ENCODE measurements at regions not wholly inside any gene's neighbourhood (a gene's known extent, or its start where the extent isn't known, plus 50 kb on each side); places are given as distances from the start of the nearest gene placed in this dataset.

DNA sequence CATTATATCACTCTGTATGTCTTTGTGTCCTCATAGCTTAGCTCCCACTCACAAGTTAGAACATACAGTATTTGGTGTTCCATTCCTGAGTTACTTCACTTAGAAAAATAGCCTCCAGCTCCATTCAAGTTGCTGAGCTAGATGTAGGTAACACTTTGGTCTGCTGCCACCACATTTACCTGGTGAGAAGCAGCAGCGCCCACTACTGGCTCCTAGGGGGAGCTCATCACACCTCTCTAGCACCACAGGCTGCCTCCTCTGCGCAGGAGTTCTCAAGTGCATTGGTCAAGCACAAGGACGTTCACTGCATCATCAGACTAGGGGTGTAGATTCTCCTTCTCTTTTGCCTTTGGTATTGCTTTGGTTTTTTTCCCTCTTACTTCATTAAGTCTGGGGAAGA is 530.9 kb upstream of the AUTS2 start:
- Histone ChIP-seq H3K4me2 (ENCODE audit: low read length) (no peak overlapping the region), H3K36me3 (ENCODE audit: control insufficient read depth, low read length) (no peaks in the 10 kb centered on the region)

DNA sequence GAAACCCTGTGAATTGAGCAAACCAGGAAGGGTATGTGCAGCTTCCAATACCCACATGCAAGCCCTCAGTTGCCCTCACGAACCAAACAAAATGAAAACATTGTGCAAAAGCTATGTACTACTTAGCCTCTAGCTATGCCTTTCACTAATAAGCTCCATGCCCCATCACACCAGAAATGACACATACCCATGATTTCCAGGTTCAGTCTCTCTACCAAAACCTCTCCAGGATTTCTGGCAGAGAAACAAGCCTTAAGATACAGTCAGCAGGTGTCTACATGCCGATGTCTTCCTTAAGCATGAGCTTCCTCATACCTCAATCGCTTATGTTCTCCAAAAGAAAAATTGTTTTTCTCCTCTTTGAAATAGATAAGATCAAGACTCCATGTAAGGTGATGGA is 527.8 kb upstream of the AUTS2 start:
- no peak for TF ChIP-seq EZH2phosphoT487 (IDR thresholded peaks at IDR 0.05; ENCODE audit: borderline replicate concordance, low read length)
- TF ChIP-seq, protein P1, sequence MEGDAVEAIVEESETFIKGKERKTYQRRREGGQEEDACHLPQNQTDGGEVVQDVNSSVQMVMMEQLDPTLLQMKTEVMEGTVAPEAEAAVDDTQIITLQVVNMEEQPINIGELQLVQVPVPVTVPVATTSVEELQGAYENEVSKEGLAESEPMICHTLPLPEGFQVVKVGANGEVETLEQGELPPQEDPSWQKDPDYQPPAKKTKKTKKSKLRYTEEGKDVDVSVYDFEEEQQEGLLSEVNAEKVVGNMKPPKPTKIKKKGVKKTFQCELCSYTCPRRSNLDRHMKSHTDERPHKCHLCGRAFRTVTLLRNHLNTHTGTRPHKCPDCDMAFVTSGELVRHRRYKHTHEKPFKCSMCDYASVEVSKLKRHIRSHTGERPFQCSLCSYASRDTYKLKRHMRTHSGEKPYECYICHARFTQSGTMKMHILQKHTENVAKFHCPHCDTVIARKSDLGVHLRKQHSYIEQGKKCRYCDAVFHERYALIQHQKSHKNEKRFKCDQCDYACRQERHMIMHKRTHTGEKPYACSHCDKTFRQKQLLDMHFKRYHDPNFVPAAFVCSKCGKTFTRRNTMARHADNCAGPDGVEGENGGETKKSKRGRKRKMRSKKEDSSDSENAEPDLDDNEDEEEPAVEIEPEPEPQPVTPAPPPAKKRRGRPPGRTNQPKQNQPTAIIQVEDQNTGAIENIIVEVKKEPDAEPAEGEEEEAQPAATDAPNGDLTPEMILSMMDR (IDR thresholded peaks at IDR 0.05; ENCODE audit: low read depth, low read length, poor library complexity, severe bottlenecking) = no peak
- Histone ChIP-seq H3K79me2 (ENCODE audit: control insufficient read depth, low read length) (no peaks in the 10 kb centered on the region), H3K9me3 (ENCODE audit: control insufficient read depth, insufficient read depth, low read length) (no peaks in the 10 kb centered on the region), H3K4me3 (ENCODE audit: low read length) (no peak overlapping the region), H3F3A (ENCODE audit: control insufficient read depth, insufficient read depth) (no peaks in the 10 kb centered on the region), H3K27me3 (ENCODE audit: control insufficient read depth, low read length) (no peaks in the 10 kb centered on the region; the same call in 1 of the 2 replicates), H3K4me2 (ENCODE audit: low read length) (no peak overlapping the region), H3K9me2 (replicated peaks; ENCODE audit: control insufficient read depth, low read length) (no peaks in the 10 kb centered on the region), H3K27ac (ENCODE audit: low read depth, low read length) (no peak overlapping the region), H3K4me1 (ENCODE audit: control insufficient read depth, low read length) (no peaks in the 10 kb centered on the region), H4K20me1 (ENCODE audit: control insufficient read depth, insufficient read depth, low read depth, low read length) (no peaks in the 10 kb centered on the region), H3K36me3 (ENCODE audit: control insufficient read depth, low read length) (no peaks in the 10 kb centered on the region)

More for the DNA sequence above, 530.9 kb upstream of the AUTS2 start:
- Histone ChIP-seq H4K20me1 (ENCODE audit: control insufficient read depth, insufficient read depth, low read depth, low read length) (no peaks in the 10 kb centered on the region), H3K79me2 (ENCODE audit: control insufficient read depth, low read length) (no peaks in the 10 kb centered on the region), H3K27ac (ENCODE audit: low read depth, low read length) (no peak overlapping the region), H3K4me1 (ENCODE audit: control insufficient read depth, low read length) (no peaks in the 10 kb centered on the region), H3K27me3 (ENCODE audit: control insufficient read depth, low read length) (no peaks in the 10 kb centered on the region; the same call in 1 of the 2 replicates), H3K9me2 (replicated peaks; ENCODE audit: control insufficient read depth, low read length) (no peaks in the 10 kb centered on the region), H3F3A (ENCODE audit: control insufficient read depth, insufficient read depth) (no peaks in the 10 kb centered on the region), H3K9me3 (ENCODE audit: control insufficient read depth, insufficient read depth, low read length) (no peaks in the 10 kb centered on the region), H3K4me3 (ENCODE audit: low read length) (no peak overlapping the region)
- no peak for TF ChIP-seq EZH2phosphoT487 (IDR thresholded peaks at IDR 0.05; ENCODE audit: borderline replicate concordance, low read length)
- TF ChIP-seq, protein P1 (IDR thresholded peaks at IDR 0.05; ENCODE audit: low read depth, low read length, poor library complexity, severe bottlenecking) = peak; percentile 77

DNA sequence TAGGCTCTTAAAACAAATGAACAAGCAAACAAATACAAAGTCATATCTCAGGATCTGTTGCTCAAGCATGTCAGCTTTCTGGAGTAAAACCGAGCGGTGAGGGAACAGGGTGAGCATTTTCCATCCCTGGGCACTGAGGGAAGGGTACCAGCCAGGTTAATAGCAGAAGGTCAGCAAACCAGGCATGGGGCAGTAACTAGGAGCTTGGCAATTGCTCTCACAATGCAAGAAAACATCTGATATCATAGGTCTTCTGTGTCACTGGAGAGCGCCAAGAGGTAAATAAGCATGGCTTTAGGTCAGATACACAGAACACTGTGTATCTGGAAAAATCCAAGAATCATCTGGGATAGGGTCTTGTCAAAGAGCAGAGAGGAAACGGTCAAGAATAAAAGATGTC is 521.7 kb upstream of the AUTS2 start:
- H3K4me1 ChIP-seq (ENCODE audit: control insufficient read depth, low read length) = no peaks in the 10 kb centered on the region
- no peak overlapping the region for H3K27ac ChIP-seq (ENCODE audit: low read depth, low read length)
- H3K36me3 ChIP-seq (ENCODE audit: control insufficient read depth, low read length) = no peaks in the 10 kb centered on the region
- H3K9me2 ChIP-seq (replicated peaks; ENCODE audit: control insufficient read depth, low read length) = no peaks in the 10 kb centered on the region
- H3K4me3 ChIP-seq (ENCODE audit: low read length) = no peak overlapping the region
- H3K79me2 ChIP-seq (ENCODE audit: control insufficient read depth, low read length) = no peaks in the 10 kb centered on the region
- no peaks in the 10 kb centered on the region for H3K27me3 ChIP-seq (ENCODE audit: control insufficient read depth, low read length)
- no peak overlapping the region for H3K4me2 ChIP-seq (ENCODE audit: low read length)
- TF ChIP-seq, protein P1 (IDR thresholded peaks at IDR 0.05; ENCODE audit: low read depth, low read length, poor library complexity, severe bottlenecking) = no peak
- no peak for TF ChIP-seq EZH2phosphoT487 (IDR thresholded peaks at IDR 0.05; ENCODE audit: borderline replicate concordance, low read length)
- no peaks in the 10 kb centered on the region for H3F3A ChIP-seq (ENCODE audit: control insufficient read depth, insufficient read depth)
- H3K9me3 ChIP-seq (ENCODE audit: control insufficient read depth, insufficient read depth, low read length) = no peaks in the 10 kb centered on the region; the same call in 1 of the 2 replicates
- H4K20me1 ChIP-seq (ENCODE audit: control insufficient read depth, insufficient read depth, low read depth, low read length) = no peaks in the 10 kb centered on the region

All from DOHH2 (cell line).